Fibroblast of pulmonary artery (primary cell): ENCODE measurements at regions not wholly inside any gene's neighbourhood (a gene's known extent, or its start where the extent isn't known, plus 50 kb on each side); places are given as distances from the start of the nearest gene placed in this dataset.

ENCODE experiments used
- DNase-seq: peaks from one replicate; pipeline ENCODE4 v3.0.0-alpha.2; 2010; ENCODE audit warnings: low read depth
- H3K4me3 ChIP-seq: replicated peaks from 2 replicates; pipeline ENCODE4 v1.5.1; 2011; ENCODE audit warnings: low read depth, mild to moderate bottlenecking, control low read depth, low read length, moderate library complexity
- CTCF ChIP-seq: IDR thresholded peaks from 2 replicates; pipeline ENCODE4 v1.5.1; 2011; ENCODE audit warnings: mild to moderate bottlenecking, control low read depth, low read length, inconsistent platforms; ENCODE audit errors: missing control alignments

- DNase-seq: no peak
- no peak for TF ChIP-seq CTCF
- no peak overlapping the region for H3K4me3 ChIP-seq
Measured at GRCh38 chr12:102629262-102629888, 149.0 kb upstream of the IGF1 start.

GRCh38 chr12:102625819-102626218, 145.5 kb upstream of the IGF1 start:
- no peak for TF ChIP-seq CTCF
- DNase-seq: no peak
- no peak overlapping the region for H3K4me3 ChIP-seq

GRCh38 chr12:102622618-102623017, 142.3 kb upstream of the IGF1 start:
- no peak overlapping the region for H3K4me3 ChIP-seq
- DNase-seq: no peak
- TF ChIP-seq CTCF: no peak

GRCh38 chr12:102618197-102618877, 138.0 kb upstream of the IGF1 start:
- no peak for TF ChIP-seq CTCF
- no peak overlapping the region for H3K4me3 ChIP-seq
- DNase-seq: no peak

- no peak for DNase-seq
- no peak for TF ChIP-seq CTCF
- no peak overlapping the region for H3K4me3 ChIP-seq
Measured at GRCh38 chr12:102616692-102617091, 136.3 kb upstream of the IGF1 start.

GRCh38 chr12:102611995-102612394, 131.6 kb upstream of the IGF1 start:
- H3K4me3 ChIP-seq: no peak overlapping the region
- no peak for DNase-seq
- no peak for TF ChIP-seq CTCF

GRCh38 chr12:102609996-102610395, 129.6 kb upstream of the IGF1 start:
- DNase-seq: no peak
- no peak overlapping the region for H3K4me3 ChIP-seq
- no peak for TF ChIP-seq CTCF
